DND-41 (cell line): ENCODE measurements at regions not wholly inside any gene's neighbourhood (a gene's known extent, or its start where the extent isn't known, plus 50 kb on each side); places are given as distances from the start of the nearest gene placed in this dataset.

ENCODE experiments used
- CTCF ChIP-seq: IDR thresholded peaks from 2 replicates; pipeline ENCODE4 v1.5.1; 2012; ENCODE audit warnings: borderline replicate concordance, low read length, moderate library complexity, mild to moderate bottlenecking; ENCODE audit not compliant: poor library complexity, severe bottlenecking; ENCODE audit errors: extremely low read depth
- EZH2 ChIP-seq: IDR thresholded peaks from 3 replicates; pipeline ENCODE4 v1.6.1; 2012; ENCODE audit warnings: borderline replicate concordance, low read depth, mild to moderate bottlenecking, moderate library complexity, low read length, inconsistent platforms; ENCODE audit not compliant: severe bottlenecking

GRCh38 chr2:183935005-183935404, 663.3 kb upstream of the ZNF804A start:
- TF ChIP-seq CTCF (no peak), EZH2 (no peak)
